UCSD-AML1 (cell line): ENCODE measurements at regions not wholly inside any gene's neighbourhood (a gene's known extent, or its start where the extent isn't known, plus 50 kb on each side); places are given as distances from the start of the nearest gene placed in this dataset.
"Not testable (repeated sequence)": the region's sequence is repeated elsewhere in the genome, so short reads cannot be mapped to it uniquely, and the experiment has no call there.

ENCODE experiments used
- DNase-seq: peaks from one replicate; lab custom pipeline; 2025; ENCODE audit not compliant: unreplicated experiment; lab: John Stamatoyannopoulos, UW

- no peak for DNase-seq
These were observed 52.7 kb upstream of the SERBP1 start for GRCh38 chr1:67482733-67483482.

GRCh38 chr1:67484492-67484891 lies 54.3 kb upstream of the SERBP1 start:
- DNase-seq: no peak

GRCh38 chr1:67485046-67485811 lies 55.0 kb upstream of the SERBP1 start:
- DNase-seq: no peak

- DNase-seq: no peak
These were observed 59.4 kb upstream of the SERBP1 start for GRCh38 chr1:67489643-67490042.

- no peak for DNase-seq
These were observed 61.1 kb upstream of the SERBP1 start for GRCh38 chr1:67491280-67491679.

- no peak for DNase-seq
These were observed 62.9 kb upstream of the SERBP1 start for GRCh38 chr1:67493148-67493547.

GRCh38 chr1:67495327-67495726 lies 65.1 kb upstream of the SERBP1 start:
- no peak for DNase-seq

- DNase-seq: no peak
These were observed 66.1 kb upstream of the SERBP1 start for GRCh38 chr1:67496329-67496728.

GRCh38 chr1:67500413-67500959 lies 70.3 kb upstream of the SERBP1 start:
- peak; percentile 80 for DNase-seq

GRCh38 chr1:67503974-67504373 lies 73.8 kb upstream of the SERBP1 start:
- no peak for DNase-seq

- not testable (repeated sequence) for DNase-seq
These were observed 83.4 kb upstream of the SERBP1 start for GRCh38 chr1:67513392-67514294.

GRCh38 chr1:67514300-67514699 lies 84.1 kb upstream of the SERBP1 start:
- no peak for DNase-seq

GRCh38 chr1:67514786-67515185 lies 84.6 kb upstream of the SERBP1 start:
- no peak for DNase-seq

GRCh38 chr1:67515324-67516080 lies 85.3 kb upstream of the SERBP1 start:
- DNase-seq: no peak

GRCh38 chr1:67517046-67517445 lies 86.8 kb upstream of the SERBP1 start:
- no peak for DNase-seq

GRCh38 chr1:67522001-67522441 lies 91.8 kb upstream of the SERBP1 start:
- DNase-seq: no peak

GRCh38 chr1:67522793-67523192 lies 92.6 kb upstream of the SERBP1 start:
- DNase-seq: no peak

GRCh38 chr1:67524143-67525052 lies 94.2 kb upstream of the SERBP1 start:
- DNase-seq: no peak

- no peak for DNase-seq
These were observed 95.0 kb upstream of the SERBP1 start for GRCh38 chr1:67525053-67525760.
